IMR-90 (cell line): ENCODE measurements at regions not wholly inside any gene's neighbourhood (a gene's known extent, or its start where the extent isn't known, plus 50 kb on each side); places are given as distances from the start of the nearest gene placed in this dataset.

Source experiments
- ATAC-seq: fragments of 200-7000 bp; cut with Tn5 transposase; 2 replicates; pipeline ENCODE4 v1.9.1; 2020; ENCODE audit warnings: low read depth, mild to moderate bottlenecking, moderate library complexity
- BruUV-seq: library from RNA; stranded (reverse); fragments of 400-500 nt; replicated peaks from 2 replicates; lab custom pipeline; 2021; lab: Mats Ljungman, UMichigan
- CTCF ChIA-PET: fragments of 300-600 bp; formaldehyde crosslinking; extraction: SDS; loops from one replicate; lab custom pipeline; 2021; ENCODE audit warnings: antibody characterized with exemption; lab: Yijun Ruan, JAX
- POLR2A ChIA-PET: fragments of 300-600 bp; sonication (Branson Sonifier 250); formaldehyde crosslinking; loops from one replicate; lab custom pipeline; 2022; ENCODE audit warnings: antibody characterized with exemption; ENCODE audit not compliant: unreplicated experiment; lab: Charles Lee
- DNase-seq: peaks from one replicate; pipeline ENCODE4 v3.0.0; 2013
- H2AFZ ChIP-seq: replicated peaks from 2 replicates; pipeline ENCODE3; 2013; ENCODE audit warnings: low read length, mild to moderate bottlenecking; ENCODE audit not compliant: poor library complexity
- H2AK5ac ChIP-seq: 2 replicates; pipeline ENCODE4 v1.6.1; 2013; ENCODE audit warnings: low read depth, low read length, inconsistent platforms
- H2AK9ac ChIP-seq: replicated peaks from 2 replicates; pipeline ENCODE3; 2013; ENCODE audit warnings: mild to moderate bottlenecking, low read depth, low read length, moderate library complexity; ENCODE audit not compliant: poor library complexity
- H2BK120ac ChIP-seq: 2 replicates; pipeline ENCODE4 v1.6.1; 2013; ENCODE audit warnings: low read depth, low read length, inconsistent platforms
- H2BK15ac ChIP-seq: 3 replicates; pipeline ENCODE4 v1.6.1; 2013; ENCODE audit warnings: low read depth, low read length, inconsistent platforms
- H2BK20ac ChIP-seq: 2 replicates; pipeline ENCODE4 v1.6.1; 2013; ENCODE audit warnings: low read depth, mild to moderate bottlenecking, inconsistent platforms, low read length, moderate library complexity
- H2BK5ac ChIP-seq: 2 replicates; pipeline ENCODE4 v1.6.1; 2013; ENCODE audit warnings: mild to moderate bottlenecking, low read depth, low read length, inconsistent platforms; ENCODE audit not compliant: poor library complexity, severe bottlenecking
- H3K14ac ChIP-seq: replicated peaks from 2 replicates; pipeline ENCODE4 v1.6.1; 2013; ENCODE audit warnings: low read depth, low read length, inconsistent platforms
- H3K18ac ChIP-seq: 2 replicates; pipeline ENCODE4 v1.6.1; 2013; ENCODE audit warnings: low read depth, low read length, control low read depth
- H3K23ac ChIP-seq: 2 replicates; pipeline ENCODE4 v1.6.1; 2013; ENCODE audit warnings: low read depth, low read length, inconsistent platforms
- H3K27ac ChIP-seq: 2 replicates; pipeline ENCODE4 v1.5.1; 2013; ENCODE audit warnings: mild to moderate bottlenecking, control low read depth, low read length; ENCODE audit not compliant: insufficient read depth
- H3K27me3 ChIP-seq: 2 replicates; pipeline ENCODE4 v1.6.1; 2013; ENCODE audit warnings: low read length; ENCODE audit not compliant: control insufficient read depth, insufficient read depth
- H3K36me3 ChIP-seq: 2 replicates; pipeline ENCODE4 v1.6.1; 2013; ENCODE audit warnings: low read length, mixed read lengths; ENCODE audit not compliant: control insufficient read depth, insufficient read depth
- H3K4ac ChIP-seq: 2 replicates; pipeline ENCODE4 v1.6.1; 2013; ENCODE audit warnings: low read depth, low read length, inconsistent platforms
- H3K4me1 ChIP-seq: 2 replicates; pipeline ENCODE4 v1.6.1; 2013; ENCODE audit warnings: low read length, mixed read lengths; ENCODE audit not compliant: control insufficient read depth, insufficient read depth
- H3K4me2 ChIP-seq: 2 replicates; pipeline ENCODE4 v1.6.1; 2013; ENCODE audit warnings: low read depth, mild to moderate bottlenecking, control low read depth, low read length, moderate library complexity
- H3K4me3 ChIP-seq: 2 replicates; pipeline ENCODE4 v1.5.1; 2013; ENCODE audit warnings: low read depth, mild to moderate bottlenecking, control low read depth, low read length, moderate library complexity; ENCODE audit not compliant: insufficient read depth
- H3K56ac ChIP-seq: 2 replicates; pipeline ENCODE4 v1.6.1; 2013; ENCODE audit warnings: low read length, inconsistent platforms; ENCODE audit not compliant: insufficient read depth; ENCODE audit errors: extremely low read depth
- H3K79me1 ChIP-seq, 2 experiments: 2 replicates each; pipeline ENCODE4 v1.6.1; 2013; ENCODE audit warnings: low read length in 2 of 2, inconsistent platforms in 1 of 2, low read depth in 1 of 2
- H3K9ac ChIP-seq: 2 replicates; pipeline ENCODE4 v1.6.1; 2013; ENCODE audit warnings: low read depth, low read length, control low read depth
- H3K9me1 ChIP-seq: 2 replicates; pipeline ENCODE4 v1.6.1; 2013; ENCODE audit warnings: low read length, inconsistent platforms; ENCODE audit not compliant: insufficient read depth
- H3K9me3 ChIP-seq: 2 replicates; pipeline ENCODE4 v1.6.1; 2013; ENCODE audit warnings: low read length; ENCODE audit not compliant: control insufficient read depth, insufficient read depth
- H4K20me1 ChIP-seq: 2 replicates; pipeline ENCODE4 v1.6.1; 2013; ENCODE audit warnings: low read length, inconsistent platforms; ENCODE audit not compliant: insufficient read depth
- H4K5ac ChIP-seq: 2 replicates; pipeline ENCODE4 v1.6.1; 2013; ENCODE audit warnings: mild to moderate bottlenecking, low read depth, low read length, control low read depth
- H4K8ac ChIP-seq, 2 experiments: 2 replicates each; pipeline ENCODE4 v1.6.1; 2013; ENCODE audit warnings: low read depth in 2 of 2, low read length in 2 of 2, control low read depth in 1 of 2, inconsistent platforms in 1 of 2
- H4K91ac ChIP-seq: 2 replicates; pipeline ENCODE4 v1.6.1; 2013; ENCODE audit warnings: low read depth, low read length, inconsistent platforms; ENCODE audit not compliant: insufficient read depth
- BHLHE40 ChIP-seq: fragments of 150-350 bp; IDR thresholded peaks from 2 replicates; pipeline ENCODE4 v1.6.1; 2016; ENCODE audit warnings: mild to moderate bottlenecking, low read depth, low read length
- CEBPB ChIP-seq: IDR thresholded peaks from 2 replicates; pipeline ENCODE4 v1.6.1; 2012; ENCODE audit warnings: low read depth, low read length, improper control_type of control experiment
- CHD1 ChIP-seq: IDR thresholded peaks from 2 replicates; pipeline ENCODE4 v1.6.1; 2012; ENCODE audit warnings: low read depth, low read length, improper control_type of control experiment
- CTCF ChIP-seq: conservative IDR thresholded peaks from 2 replicates; pipeline ENCODE4 v1.5.1; 2012; ENCODE audit warnings: mild to moderate bottlenecking, low read depth, low read length, improper control_type of control experiment
- ELK1 ChIP-seq: fragments of 150-350 bp; IDR thresholded peaks from 2 replicates; pipeline ENCODE4 v1.6.1; 2016; ENCODE audit warnings: low read depth, mild to moderate bottlenecking, low read length, moderate library complexity, borderline replicate concordance
- FOS ChIP-seq: fragments of 150-350 bp; IDR thresholded peaks from 2 replicates; pipeline ENCODE4 v1.6.1; 2016; ENCODE audit warnings: low read depth, low read length
- MAZ ChIP-seq: IDR thresholded peaks from 2 replicates; pipeline ENCODE4 v1.6.1; 2012; ENCODE audit warnings: low read depth, mild to moderate bottlenecking, low read length, improper control_type of control experiment, moderate library complexity, borderline replicate concordance
- NFE2L2 ChIP-seq: fragments of 150-350 bp; IDR thresholded peaks from 2 replicates; pipeline ENCODE4 v1.6.1; 2016; ENCODE audit warnings: low read depth, mild to moderate bottlenecking, low read length
- POLR2A ChIP-seq: IDR thresholded peaks from 2 replicates; pipeline ENCODE4 v1.6.1; 2012; ENCODE audit warnings: mild to moderate bottlenecking, low read depth, low read length
- RAD21 ChIP-seq: IDR thresholded peaks from 2 replicates; pipeline ENCODE4 v1.6.1; 2012; ENCODE audit warnings: low read length, improper control_type of control experiment
- RCOR1 ChIP-seq: IDR thresholded peaks from 2 replicates; pipeline ENCODE4 v1.6.1; 2012; ENCODE audit warnings: mild to moderate bottlenecking, low read length, improper control_type of control experiment; ENCODE audit not compliant: insufficient replicate concordance
- WGBS, 2 experiments: methylation state at CpG; one replicate each; pipeline versions ENCODE4 v1.1.5 to v1.1.7; 2013; ENCODE audit warnings: missing lambda C conversion rate in 2 of 2; ENCODE audit not compliant: insufficient read length in 1 of 2; ENCODE audit errors: extremely low coverage in 2 of 2; 5-methylcytosine and 5-hydroxymethylcytosine counted together
- dilution Hi-C: fragments of 300-500 bp; cut with HindIII; formaldehyde crosslinking; loops from one replicate; pipeline ENCODE4 v1.14.3; 2018; ENCODE audit warnings: low sequenced_read_pairs; ENCODE audit not compliant: unreplicated experiment
- in situ Hi-C: fragments of 300-500 bp; cut with MboI; formaldehyde crosslinking; loops from 3 replicates; pipeline ENCODE4 v1.14.3; 2019; ENCODE audit warnings: low sequenced_read_pairs, inconsistent platforms, mixed read lengths
- intact Hi-C: fragments of 100-400 bp; cut with micrococcal nuclease; formaldehyde crosslinking; loops from 2 replicates; pipeline ENCODE4 v1.10.0; 2022

- no peaks in the 10 kb centered on the region for H3K27me3 ChIP-seq
- H2BK120ac ChIP-seq: no peak overlapping the region
- H3K18ac ChIP-seq: no peak overlapping the region
- H3K4me2 ChIP-seq: no peak overlapping the region
- no peak overlapping the region for H2AK5ac ChIP-seq
- no peaks in the 10 kb centered on the region for H3K79me1 ChIP-seq
- H2AK9ac ChIP-seq: no peak overlapping the region
- no peaks in the 10 kb centered on the region for H3K4me1 ChIP-seq
- H3K9me1 ChIP-seq: no peaks in the 10 kb centered on the region
- H3K9ac ChIP-seq: no peak overlapping the region
- no peak overlapping the region for H3K14ac ChIP-seq
- DNase-seq (no peak), ATAC-seq (no peak)
- WGBS, 2 experiments: no CpG with 5 or more reads among the region's 1 CpG
- in situ Hi-C loops (no loop called here), dilution Hi-C loops (no loop called here), intact Hi-C loops (no loop called here)
- H3K9me3 ChIP-seq: no peaks in the 10 kb centered on the region
- H4K91ac ChIP-seq: no peak overlapping the region
- H4K20me1 ChIP-seq: no peaks in the 10 kb centered on the region
- no TSS peak for BruUV-seq
- no peak overlapping the region for H2AFZ ChIP-seq
- no peak overlapping the region for H2BK20ac ChIP-seq
- H3K4me3 ChIP-seq: no peak overlapping the region
- TF ChIP-seq ELK1 (no peak), NFE2L2 (no peak), RAD21 (no peak), CTCF (no peak), BHLHE40 (no peak), MAZ (no peak), FOS (no peak), CHD1 (no peak), RCOR1 (no peak), CEBPB (no peak), POLR2A (no peak)
- ChIA-PET CTCF (no interaction called here), POLR2A (no interaction called here)
- H4K5ac ChIP-seq: no peak overlapping the region
- no peak overlapping the region for H3K56ac ChIP-seq
- H3K4ac ChIP-seq: no peak overlapping the region
- no peak overlapping the region for H2BK15ac ChIP-seq
- no peaks in the 10 kb centered on the region for H3K36me3 ChIP-seq
- H3K27ac ChIP-seq: no peak overlapping the region
- no peak overlapping the region for H2BK5ac ChIP-seq
- H4K8ac ChIP-seq: no peak overlapping the region
- no peak overlapping the region for H3K23ac ChIP-seq
These were observed 691.1 kb downstream of the MATN1 start for GRCh38 chr1:30032302-30032701.
